ENCODE measurements at regions not wholly inside any gene's neighbourhood (a gene's known extent, or its start where the extent isn't known, plus 50 kb on each side); places are given as distances from the start of the nearest gene placed in this dataset.

DNA sequence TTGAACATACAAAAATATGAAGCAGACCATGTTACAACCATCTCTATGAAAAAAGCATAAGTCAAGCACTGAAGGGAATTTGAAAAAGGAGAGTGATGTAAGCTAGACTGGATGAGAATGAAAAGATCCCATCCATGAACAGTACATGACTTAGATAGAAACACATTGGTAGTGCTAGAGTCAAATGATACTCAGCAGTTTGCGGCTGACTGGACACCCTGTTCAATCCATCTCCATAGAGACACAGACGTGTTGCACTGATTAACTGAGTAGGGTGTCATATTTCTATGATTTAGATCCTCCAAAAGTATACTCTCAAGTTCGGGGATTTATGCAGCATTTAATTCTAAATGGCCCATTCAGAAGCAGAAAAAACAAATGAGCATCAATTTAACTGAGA lies 674.3 kb upstream of the NRXN1 start:
- no peak for DNase-seq

DNA sequence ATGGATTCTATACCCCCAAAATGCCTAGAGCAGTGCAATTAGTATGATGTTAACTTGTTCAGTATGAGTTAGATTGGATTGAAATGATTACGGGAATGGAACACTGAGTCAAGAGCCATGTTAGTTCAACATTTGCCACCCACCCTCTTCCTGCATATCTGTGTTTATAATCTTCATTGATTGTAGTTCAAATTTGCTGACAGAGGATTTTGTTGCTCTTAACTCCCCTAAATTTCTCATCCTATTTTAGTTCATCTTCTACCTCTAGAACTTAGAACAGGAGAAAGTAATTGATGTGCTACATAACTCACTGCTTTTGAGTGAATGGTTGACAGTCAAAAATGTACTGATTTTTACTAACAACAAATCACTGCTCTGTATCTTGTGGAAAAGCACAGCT lies 673.5 kb upstream of the NRXN1 start:
- DNase-seq = no peak

DNA sequence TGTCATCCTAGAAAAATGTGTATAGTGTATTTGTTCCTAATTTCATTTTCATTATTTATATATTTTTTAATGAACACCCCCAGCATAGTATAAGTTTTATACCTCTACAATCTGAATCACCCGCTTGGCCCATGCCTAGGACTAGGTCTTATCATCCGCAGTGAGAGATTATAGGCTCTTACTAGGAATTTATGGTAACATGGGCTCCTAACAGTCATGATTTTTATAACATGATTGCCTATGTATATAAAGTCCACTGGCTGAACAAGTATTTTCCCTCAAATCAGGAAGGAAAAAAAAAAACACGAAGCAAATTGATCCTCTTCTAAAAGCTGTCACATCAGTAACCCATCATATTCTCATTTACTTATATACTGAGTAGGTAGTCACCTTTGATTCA lies 666.1 kb upstream of the NRXN1 start:
- DNase-seq = no peak

DNA sequence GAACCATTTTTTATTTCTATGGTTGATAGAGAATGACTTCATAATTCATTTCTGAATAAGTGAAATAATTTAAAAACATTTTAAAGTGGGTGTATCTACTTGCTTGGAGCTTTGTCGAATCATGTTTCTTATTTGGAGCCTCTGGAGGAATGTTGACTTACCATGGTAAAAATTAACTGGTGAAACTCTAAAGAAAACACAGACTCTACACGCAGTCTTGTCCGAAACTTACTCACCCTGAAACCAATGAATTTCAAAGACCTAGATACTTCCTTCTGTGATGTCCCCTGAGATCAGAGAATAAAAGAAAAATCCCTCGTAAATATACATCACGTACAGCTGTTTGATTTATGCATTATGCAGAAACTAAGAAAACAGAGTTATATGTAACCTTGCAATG lies 665.2 kb upstream of the NRXN1 start:
- no peak for DNase-seq

DNA sequence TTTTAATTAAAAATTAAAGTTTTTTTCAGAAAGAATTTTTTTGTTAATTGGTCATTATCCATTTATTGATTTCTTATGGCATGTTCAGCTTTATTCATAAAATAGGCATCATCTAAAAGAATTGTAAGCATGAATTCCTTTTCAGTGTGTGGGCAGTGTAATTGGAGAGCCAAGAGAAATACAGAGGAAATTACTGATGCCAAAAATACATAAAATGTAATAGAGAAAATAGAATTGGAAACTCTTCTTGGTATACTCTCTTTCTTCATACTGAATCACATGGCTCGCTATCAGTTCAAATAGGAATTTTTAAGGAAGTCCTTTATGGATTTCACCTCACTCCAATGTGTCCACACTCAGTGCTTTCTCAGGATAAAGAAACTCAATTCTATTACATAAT lies 663.6 kb upstream of the NRXN1 start:
- DNase-seq = no peak

DNA sequence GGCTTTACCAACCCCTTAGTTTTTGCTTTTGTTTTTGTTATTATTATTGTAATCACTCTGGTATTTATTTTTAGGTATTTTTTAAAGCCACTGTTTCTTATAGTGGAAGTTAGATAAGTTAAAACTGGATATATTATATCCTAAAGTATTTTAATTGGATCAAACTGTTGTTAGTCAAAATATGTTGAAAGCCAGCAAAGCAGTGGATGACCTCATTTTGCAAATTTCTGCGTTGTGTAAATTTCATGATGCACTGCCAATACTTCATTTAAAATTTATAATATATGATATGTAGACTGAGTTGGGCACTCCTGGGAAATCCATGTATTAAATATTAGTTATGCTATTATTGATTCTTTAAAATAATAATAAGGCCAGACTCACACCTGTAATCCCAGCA lies 661.7 kb upstream of the NRXN1 start:
- no peak for DNase-seq

DNA sequence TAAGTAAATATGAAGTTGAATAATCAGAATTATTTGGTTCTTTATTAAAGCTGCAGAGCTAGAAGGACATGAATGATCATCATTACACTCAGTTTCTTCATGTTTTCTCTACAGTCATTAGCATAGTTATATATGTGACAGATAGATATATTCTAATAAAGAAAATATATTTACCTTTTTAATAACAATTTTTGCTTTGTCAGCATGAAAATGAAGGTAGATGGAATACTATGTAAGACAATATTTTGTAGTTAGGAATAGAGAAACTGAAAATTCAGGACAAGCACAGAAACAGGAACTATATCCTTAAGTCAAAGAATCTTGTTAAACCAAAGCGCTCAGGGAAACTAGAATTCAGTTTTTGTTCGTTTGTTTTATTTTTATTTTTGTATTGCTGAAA lies 649.9 kb upstream of the NRXN1 start:
- no peak for DNase-seq

DNA sequence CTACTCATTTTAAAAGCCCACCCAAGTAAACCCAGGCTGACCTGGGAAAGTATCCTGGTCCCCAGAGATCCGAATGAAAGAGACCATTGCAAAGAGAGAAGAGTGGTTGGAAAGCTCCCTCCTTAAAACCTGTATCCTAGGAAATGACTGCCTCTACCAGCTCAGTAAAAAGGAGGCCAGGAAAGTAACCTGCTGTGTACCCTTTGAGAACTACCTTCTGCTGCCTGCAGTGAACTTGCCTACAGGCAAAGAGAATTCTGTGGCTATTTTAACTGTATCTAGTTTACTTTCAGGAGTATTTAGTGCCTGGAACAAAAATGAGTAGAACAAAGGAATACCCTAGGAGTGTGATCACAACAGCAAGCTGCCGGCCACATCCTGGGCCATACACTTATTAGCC lies 641.7 kb upstream of the NRXN1 start:
- no peak for DNase-seq

DNA sequence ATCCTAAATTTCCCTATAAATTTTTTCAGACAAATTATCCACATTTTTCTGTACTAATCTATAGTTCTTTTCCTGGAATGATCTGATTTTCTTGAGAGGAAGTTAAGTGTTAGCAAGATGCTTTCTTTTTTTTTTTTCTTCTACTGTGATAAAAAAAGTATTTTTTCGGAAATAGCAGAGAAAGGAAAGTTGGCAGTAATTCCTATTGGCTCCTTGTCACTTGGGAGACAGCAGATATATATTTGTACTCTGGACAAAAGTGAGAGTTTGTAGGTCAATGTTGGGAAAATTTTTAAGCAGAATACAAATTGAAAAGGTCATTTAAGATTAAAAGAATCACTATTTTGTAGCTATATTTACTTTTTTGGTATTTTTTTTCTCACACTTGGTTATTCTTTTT lies 635.7 kb upstream of the NRXN1 start:
- no peak for DNase-seq

DNA sequence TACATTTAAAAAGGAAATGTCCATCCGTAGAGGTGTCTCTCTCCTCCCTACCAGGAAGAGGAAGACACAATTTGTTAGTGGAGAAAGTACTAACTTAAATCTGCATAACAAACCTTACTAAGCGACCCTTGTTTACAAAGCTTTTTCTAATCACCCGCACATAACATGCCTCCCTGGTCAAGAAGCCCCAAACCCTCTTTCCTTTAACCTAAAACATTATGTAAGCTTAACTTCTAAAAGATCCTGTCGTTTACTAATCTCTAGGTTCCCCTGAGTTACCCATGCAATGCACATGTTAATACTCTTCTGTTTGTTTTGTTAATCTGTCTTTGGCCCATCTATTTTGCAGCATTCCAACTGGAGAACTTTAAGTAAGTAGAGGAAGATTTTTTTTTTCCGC lies 630.3 kb upstream of the NRXN1 start:
- DNase-seq = no peak

DNA sequence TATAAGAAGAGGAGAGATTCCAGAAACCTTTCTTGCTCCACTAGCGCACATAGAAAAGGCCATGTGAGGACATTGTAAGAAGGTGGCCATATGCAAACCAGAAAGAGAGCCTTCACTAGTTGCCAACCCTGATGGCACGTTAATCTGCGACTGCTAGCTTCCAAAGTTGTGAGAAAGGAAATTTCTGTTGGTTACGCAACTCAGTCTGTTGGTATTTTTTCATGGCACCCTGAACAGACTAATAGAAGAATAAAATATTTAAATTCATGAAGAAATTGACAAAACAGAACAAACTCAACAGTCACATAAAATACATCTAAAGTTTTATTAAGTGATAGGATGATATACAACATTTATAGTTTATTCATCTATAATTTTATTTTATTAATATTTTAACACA lies 625.9 kb upstream of the NRXN1 start:
- DNase-seq = no peak

DNA sequence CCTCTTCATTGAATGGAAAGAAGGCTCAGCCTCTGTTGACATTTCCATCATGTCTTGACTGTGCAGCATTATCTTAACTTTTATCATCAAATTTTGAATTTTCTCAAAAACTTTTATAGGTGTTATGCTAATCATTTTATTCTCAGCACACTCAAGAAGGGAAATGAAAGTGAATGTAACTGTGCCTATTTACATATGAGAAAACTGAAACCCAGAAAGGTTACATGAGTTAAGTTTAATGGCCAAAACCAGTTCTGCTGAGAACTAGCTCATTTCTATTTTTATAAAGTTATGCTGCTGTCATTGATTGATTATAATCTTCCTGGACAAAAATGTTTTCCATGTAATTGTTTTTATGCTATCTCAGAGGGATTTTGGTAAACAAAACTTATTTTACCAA lies 618.8 kb upstream of the NRXN1 start:
- DNase-seq = no peak

DNA sequence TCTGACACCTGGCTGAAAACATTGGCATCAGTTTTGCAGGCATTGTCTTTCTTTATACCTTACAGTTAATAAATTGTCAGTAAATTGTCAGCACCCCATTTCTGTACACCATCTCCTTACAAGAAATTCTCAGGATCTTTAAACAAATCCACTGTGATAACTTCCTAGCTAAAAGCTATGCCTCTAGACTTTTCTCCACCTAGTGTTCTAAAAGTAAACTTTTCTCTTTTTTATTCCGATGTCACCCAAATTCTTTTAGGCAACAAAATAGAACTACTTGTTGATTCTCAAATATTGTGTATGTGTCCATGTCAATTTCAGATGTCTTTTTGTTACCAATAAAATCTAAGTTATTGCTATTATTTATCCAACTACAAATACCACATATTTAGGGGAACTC lies 617.4 kb upstream of the NRXN1 start:
- no peak for DNase-seq

DNA sequence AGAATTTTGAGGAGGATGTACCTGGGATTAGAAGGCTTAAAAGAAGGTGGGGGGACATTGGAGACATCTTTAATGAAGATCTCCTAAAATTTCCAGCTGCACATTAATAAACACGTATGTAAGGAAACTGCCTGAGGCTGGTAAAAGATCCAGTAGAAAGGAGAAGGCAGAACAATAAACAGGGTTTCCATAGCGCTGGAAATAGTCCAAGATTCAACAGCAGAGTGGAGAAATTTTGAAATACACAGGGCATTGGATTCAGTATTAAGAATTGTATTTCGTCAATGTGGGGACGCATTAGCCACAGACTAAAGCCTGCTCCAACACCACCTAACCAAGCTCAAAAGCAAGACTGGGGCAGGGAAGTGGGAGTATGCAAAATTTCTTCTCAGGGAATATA lies 606.9 kb upstream of the NRXN1 start:
- no peak for DNase-seq

DNA sequence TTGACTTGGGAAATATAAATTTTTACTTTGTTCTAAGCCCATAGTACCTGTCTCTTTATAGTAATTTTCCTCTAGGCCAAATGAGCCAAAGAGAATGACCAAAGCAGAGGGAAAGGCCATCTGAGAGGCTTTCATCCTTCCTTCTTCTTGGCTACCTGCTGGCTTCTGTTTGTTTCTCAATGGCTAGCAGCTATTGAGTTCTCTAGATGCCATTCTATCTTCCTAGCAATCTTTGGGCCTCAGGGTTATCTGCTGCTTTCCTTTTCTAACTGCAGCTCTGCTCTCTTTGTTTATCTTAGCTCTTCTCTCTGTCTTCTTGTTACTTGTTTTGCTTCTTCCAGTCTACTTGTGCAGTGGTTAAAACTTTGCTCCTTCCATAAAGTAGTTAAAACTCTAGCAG lies 601.1 kb upstream of the NRXN1 start:
- no peak for DNase-seq

DNA sequence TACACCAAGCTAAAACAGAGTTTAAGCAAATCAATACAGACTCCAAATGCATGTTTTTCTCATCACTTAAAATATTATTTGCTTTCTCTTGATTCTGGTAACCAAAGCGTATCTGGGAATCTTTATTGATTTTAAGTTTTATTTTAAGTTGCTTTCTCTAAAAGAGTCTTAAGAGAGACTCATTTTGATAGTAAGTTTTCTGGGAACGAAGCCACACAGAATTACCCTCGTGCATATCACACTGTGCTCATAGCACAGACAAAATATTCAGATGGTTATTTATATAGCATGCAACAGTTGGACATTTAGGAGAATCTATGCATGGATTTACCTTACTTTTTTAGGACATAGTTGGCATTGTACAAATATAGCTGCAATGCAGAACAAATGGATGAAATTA lies 597.5 kb upstream of the NRXN1 start:
- no peak for DNase-seq

DNA sequence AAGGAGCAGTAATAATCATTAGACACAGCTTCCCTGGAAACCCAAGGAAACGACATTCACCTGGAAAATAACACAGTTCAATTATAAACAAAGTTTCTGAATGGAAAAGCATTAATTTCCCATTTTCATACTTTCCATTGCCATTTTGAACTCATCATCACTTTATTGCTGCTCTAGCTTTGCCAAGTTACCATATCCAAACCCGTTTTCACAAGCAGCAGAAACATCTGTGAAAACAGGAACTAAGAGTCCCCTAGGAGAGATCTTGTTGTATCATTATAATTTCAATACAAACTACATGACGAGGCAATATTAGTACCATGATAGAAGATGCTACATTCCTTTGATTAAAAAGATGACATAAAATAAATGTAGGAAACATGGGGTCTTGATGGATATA lies 597.0 kb upstream of the NRXN1 start:
- DNase-seq = no peak

DNA sequence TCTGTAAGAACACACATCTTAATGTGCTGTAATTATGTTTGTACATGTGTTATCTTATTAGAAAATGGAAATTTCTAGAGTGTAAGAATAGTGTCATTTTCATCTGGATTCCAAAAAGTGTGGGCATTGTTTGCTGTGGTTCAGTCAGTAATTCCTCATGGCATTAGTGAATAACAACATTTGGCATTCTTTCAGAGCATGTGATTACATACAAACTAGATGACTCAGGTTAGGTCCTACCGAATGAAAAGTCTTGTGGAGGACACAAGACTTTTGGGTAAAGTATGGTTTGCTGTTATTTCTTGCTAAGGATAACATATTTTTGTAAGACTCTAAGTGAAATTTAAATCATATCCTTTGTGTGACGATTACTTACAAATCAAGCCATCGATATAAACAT lies 593.1 kb upstream of the NRXN1 start:
- DNase-seq = no peak

DNA sequence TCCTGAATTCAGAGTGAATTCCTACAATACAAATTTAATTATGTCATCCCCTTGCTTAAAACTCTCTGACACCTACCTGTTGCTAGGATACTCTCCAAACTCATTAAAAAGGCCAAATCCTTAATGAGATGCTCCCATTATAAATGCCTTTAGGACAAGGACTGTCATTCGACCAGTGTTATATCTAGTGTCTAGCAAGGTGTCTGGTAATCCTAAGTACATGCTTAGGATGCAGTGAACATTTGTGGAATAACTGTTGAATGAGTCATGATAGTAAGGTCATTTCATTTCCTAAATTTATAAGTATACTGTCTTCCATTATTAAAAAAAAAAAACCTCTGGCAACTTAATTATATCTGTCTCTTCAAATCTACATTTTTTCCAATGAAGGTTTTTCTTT lies 588.9 kb upstream of the NRXN1 start:
- DNase-seq = no peak

DNA sequence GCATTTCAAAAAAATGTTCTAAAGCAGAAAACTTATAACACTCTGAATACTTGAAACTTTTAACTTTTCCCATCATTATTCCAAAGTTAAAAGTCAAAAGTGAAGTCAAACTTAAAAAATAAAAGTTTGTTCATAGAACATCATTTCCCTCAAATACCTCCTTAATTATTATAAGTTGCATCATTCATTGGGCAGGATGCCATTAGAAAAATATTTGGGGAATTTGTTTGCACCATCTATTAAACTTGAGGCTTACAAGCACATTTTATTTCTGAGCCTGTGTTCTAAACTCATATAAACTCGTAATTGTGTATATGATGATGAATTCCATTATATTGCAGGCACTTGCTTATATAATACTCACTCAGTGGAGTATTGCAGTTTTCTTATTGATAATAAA lies 588.0 kb upstream of the NRXN1 start:
- no peak for DNase-seq

DNA sequence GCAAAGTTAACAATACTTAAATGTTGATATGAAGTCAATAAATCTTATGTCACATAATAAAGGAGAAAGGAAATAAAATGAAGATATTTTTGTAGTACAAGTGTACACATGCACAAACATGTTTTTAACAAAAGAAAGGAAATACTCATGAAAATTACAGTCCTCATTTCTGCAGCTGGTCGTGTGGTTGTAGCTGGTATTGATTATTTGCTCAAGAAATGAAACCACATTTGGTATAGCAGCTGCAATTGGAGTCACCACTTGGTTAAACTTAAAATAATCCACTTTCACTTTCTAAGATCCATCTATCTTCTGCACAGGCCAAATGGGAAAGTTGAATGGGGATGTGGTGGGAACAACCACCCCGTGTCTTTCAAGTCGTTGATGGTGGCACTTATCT lies 580.5 kb upstream of the NRXN1 start:
- DNase-seq = no peak

DNA sequence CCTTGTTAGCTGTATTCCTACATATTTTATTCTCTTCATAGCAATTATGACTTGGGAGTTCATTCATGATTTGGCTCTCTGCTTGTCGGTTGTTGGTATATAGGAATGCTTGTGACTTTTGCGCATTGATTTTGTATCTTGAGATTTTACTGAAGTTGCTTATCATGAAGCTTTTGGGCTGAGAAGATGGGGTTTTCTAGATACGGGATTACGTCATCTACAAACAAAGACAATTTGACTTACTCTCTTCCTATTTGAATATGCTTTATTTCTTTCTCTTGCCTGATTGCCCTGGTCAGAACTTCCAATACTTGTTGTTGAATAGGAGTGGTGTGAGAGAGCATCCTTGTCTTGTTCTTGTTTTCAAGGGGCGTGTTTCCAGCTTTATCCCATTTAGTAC lies 569.8 kb upstream of the NRXN1 start:
- no peak for DNase-seq

DNA sequence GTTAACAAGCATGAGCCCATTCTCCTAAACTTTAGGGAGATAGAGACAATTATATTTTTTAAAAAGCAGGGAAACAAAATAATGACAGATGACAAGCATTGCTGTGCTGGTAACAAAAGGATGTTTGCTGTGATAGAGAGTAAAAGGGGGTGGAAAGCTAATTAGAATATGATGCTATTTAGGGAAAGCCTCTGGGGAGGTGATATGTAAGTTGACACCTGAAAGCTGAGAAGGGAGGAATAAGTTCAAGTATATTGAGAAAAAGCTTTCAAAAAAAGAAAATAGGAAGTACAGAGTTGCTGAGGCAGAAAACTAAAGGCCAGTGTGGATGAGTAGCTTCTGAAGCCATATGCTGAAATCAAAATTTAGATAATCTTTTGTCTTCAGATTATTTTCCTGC lies 565.2 kb upstream of the NRXN1 start:
- DNase-seq = no peak

DNA sequence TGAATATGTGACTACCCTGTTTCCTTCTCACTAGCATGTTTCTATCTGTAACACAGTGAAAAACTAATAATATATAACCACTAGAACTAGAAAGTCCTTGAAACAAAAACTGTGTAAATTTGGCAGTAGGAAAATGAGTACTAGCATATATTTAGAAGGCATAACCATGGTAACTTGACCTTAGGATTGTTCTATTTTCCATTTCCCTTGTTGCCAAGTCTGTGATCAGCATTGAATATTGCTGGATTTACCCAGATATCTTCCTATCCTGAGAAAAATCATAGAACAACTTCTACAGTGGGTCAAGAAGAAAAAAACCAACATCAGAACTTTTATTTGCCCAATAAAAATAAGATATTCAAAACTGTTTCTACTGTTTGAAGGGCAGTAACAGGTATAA lies 563.9 kb upstream of the NRXN1 start:
- DNase-seq = no peak

DNA sequence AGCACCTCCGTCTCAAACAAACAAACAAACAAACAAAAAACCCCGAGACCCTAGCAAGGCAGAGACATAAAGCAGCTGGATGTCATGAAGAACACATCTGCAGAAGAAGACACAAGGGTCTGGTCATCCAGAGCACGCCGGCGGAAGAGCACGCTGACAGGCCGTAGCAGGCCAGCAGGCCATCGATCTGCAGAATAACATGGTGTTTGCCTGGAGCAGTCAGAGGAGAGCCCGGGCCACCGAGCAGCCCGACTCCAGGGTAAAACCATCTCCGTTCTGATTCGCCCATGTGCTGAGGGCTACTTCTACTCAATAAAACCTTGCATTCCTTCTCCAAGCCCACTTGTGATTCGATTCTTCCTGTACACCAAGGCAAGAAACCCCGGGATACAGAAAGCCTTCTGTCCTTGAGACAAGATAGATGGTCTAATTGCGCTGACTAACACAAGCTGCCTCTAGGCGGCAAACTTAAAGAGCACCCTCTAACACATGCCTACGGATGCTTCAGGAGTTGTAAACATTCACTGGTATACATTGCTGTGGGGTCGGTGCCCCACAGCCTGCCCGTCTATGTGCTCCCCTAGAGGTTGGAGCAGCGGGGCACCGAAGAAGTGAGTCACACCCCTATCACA lies 549.8 kb upstream of the NRXN1 start:
- no peak for DNase-seq

DNA sequence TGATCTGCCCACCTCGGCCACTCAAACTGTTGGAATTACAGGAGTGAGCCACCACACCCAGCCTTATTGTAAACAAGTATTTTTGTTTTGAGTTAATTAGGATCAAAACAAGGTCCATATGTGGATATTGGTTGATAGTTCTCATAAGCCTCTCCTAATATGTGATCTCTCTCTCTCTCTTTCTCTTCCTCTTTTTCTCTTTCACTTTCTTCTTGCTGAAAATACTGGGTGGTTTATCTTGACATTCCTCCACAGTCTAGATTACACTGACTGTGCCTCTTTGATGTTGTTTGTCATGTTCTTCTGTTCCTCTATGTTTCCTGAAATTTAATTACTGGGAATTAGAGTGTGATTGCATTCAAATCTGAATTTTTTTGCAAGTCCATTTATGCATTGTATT lies 547.5 kb upstream of the NRXN1 start:
- no peak for DNase-seq

Measured in GDM1 (cell line).